ENCODE measurements at regions not wholly inside any gene's neighbourhood (a gene's known extent, or its start where the extent isn't known, plus 50 kb on each side); places are given as distances from the start of the nearest gene placed in this dataset.

DNA sequence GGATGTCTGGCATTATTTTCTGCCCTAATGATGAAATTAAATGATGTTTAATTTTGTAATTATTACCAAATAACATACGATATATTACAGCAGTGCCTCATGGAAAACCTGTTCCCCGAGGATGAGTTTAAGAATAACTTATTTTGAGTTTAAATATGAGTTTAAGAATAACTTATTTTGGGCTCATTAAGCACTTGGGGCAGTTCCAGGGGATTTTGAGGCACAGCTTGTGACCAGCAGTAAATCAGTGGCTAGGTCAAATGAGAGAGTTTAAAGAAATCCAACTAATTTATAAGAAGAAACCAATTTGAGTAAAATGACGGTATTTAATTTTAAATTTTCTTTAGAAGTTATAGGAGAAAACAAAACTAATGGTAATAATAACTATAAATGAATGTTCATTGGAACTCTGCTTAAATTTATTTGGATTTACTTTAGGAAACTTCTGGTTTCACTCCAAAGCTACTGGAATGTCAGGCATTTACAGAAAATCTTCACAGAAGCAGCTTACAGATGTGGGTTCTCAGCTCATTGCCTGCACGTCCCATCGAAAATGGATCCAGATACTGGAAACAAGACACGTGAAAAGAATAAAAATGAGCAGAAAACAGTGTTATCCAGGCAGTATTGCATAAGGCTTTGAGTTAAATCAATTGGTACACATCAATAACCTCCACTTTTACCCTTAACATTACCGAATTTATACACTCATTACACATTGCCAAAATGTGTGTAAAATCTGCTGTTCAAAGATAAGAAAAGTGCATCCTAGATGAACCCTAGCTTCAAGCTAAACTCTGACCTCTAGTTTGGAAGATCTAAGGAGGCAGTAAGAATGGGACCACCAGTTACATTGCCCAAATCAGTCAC is 784.5 kb upstream of the IGFBP3 start:
- no peaks in the 10 kb centered on the region for H3K9me3 ChIP-seq (ENCODE audit: control insufficient read depth, insufficient read depth, low read length)
- H3K4me3 ChIP-seq (ENCODE audit: low read depth, low read length): no peak overlapping the region
- TF ChIP-seq, protein P1, sequence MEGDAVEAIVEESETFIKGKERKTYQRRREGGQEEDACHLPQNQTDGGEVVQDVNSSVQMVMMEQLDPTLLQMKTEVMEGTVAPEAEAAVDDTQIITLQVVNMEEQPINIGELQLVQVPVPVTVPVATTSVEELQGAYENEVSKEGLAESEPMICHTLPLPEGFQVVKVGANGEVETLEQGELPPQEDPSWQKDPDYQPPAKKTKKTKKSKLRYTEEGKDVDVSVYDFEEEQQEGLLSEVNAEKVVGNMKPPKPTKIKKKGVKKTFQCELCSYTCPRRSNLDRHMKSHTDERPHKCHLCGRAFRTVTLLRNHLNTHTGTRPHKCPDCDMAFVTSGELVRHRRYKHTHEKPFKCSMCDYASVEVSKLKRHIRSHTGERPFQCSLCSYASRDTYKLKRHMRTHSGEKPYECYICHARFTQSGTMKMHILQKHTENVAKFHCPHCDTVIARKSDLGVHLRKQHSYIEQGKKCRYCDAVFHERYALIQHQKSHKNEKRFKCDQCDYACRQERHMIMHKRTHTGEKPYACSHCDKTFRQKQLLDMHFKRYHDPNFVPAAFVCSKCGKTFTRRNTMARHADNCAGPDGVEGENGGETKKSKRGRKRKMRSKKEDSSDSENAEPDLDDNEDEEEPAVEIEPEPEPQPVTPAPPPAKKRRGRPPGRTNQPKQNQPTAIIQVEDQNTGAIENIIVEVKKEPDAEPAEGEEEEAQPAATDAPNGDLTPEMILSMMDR (IDR thresholded peaks at IDR 0.05; ENCODE audit: low read depth, low read length): no peak
- peak; percentile 34 for DNase-seq (ENCODE audit: low read depth, low spot score)
- H3K27me3 ChIP-seq (ENCODE audit: control insufficient read depth, insufficient read depth, low read length): no peaks in the 10 kb centered on the region
- ChIA-PET POLR2A (no interaction called here), CTCF (no interaction called here)
- H3K27ac ChIP-seq (ENCODE audit: low read depth, low read length): no peak overlapping the region

DNA sequence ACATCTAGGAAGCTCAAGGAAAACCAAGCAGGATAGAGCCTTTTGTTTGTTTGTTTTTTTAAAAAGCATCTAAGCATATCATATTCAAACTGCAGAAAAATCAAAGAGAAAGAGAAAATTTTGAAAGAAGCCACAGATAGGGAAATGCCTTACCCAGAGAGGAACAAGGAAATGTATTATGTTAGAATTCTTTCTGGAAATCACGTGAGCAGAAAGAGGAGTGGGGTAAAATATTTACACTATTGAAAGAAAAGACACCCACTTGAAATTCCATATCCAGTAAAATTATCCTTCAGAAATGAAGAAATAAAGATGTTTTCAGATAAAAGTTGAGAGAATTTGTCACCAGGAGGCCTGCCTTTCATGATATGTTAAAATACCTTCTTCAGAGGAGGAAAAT is 775.7 kb upstream of the IGFBP3 start:
- ChIA-PET CTCF (no interaction called here), POLR2A (no interaction called here)
- Histone ChIP-seq H3K27me3 (ENCODE audit: control insufficient read depth, insufficient read depth, low read length) (no peaks in the 10 kb centered on the region), H3K27ac (ENCODE audit: low read depth, low read length) (no peak overlapping the region), H3K4me3 (ENCODE audit: low read depth, low read length) (no peak overlapping the region), H3K9me3 (ENCODE audit: control insufficient read depth, insufficient read depth, low read length) (no peaks in the 10 kb centered on the region)
- TF ChIP-seq, protein P1 (IDR thresholded peaks at IDR 0.05; ENCODE audit: low read depth, low read length): no peak
- no peak for DNase-seq (ENCODE audit: low read depth, low spot score)

GRCh38 chr7:46695051-46695708 is 774.1 kb upstream of the IGFBP3 start:
- Histone ChIP-seq H3K27ac (ENCODE audit: low read depth, low read length) (no peak overlapping the region), H3K9me3 (ENCODE audit: control insufficient read depth, insufficient read depth, low read length) (no peaks in the 10 kb centered on the region), H3K27me3 (ENCODE audit: control insufficient read depth, insufficient read depth, low read length) (no peaks in the 10 kb centered on the region), H3K4me3 (ENCODE audit: low read depth, low read length) (no peak overlapping the region)
- DNase-seq (ENCODE audit: low read depth, low spot score): no peak
- POLR2A ChIA-PET: no interaction called here
- CTCF ChIA-PET: interaction anchor here (0.7 to 1.2 kb wide), 3 partner anchors 16 to 380 kb away, joined by 3 read pairs; no protein-coding TSS in a partner anchor
- TF ChIP-seq, protein P1 (IDR thresholded peaks at IDR 0.05; ENCODE audit: low read depth, low read length): peak; percentile 40

- CTCF ChIA-PET: interaction anchor here (0.6 kb wide), 1 partner anchor 771 kb away, joined by 3 read pairs; no protein-coding TSS in a partner anchor
- no peaks in the 10 kb centered on the region for H3K27me3 ChIP-seq (ENCODE audit: control insufficient read depth, insufficient read depth, low read length)
- TF ChIP-seq, protein P1 (IDR thresholded peaks at IDR 0.05; ENCODE audit: low read depth, low read length): no peak
- H3K27ac ChIP-seq (ENCODE audit: low read depth, low read length): no peak overlapping the region
- H3K4me3 ChIP-seq (ENCODE audit: low read depth, low read length): no peak overlapping the region
- POLR2A ChIA-PET: no interaction called here
- no peak for DNase-seq (ENCODE audit: low read depth, low spot score)
- no peaks in the 10 kb centered on the region for H3K9me3 ChIP-seq (ENCODE audit: control insufficient read depth, insufficient read depth, low read length)
Measured at GRCh38 chr7:46694058-46694457, 773.0 kb upstream of the IGFBP3 start.

- no peaks in the 10 kb centered on the region for H3K27me3 ChIP-seq (ENCODE audit: control insufficient read depth, insufficient read depth, low read length)
- no peak for DNase-seq (ENCODE audit: low read depth, low spot score)
- TF ChIP-seq, protein P1 (IDR thresholded peaks at IDR 0.05; ENCODE audit: low read depth, low read length): no peak
- POLR2A ChIA-PET: no interaction called here
- H3K9me3 ChIP-seq (ENCODE audit: control insufficient read depth, insufficient read depth, low read length): no peaks in the 10 kb centered on the region
- CTCF ChIA-PET: interaction anchor here (0.6 kb wide), 1 partner anchor 298 kb away, joined by 3 read pairs; no protein-coding TSS in a partner anchor
- H3K27ac ChIP-seq (ENCODE audit: low read depth, low read length): no peak overlapping the region
- no peak overlapping the region for H3K4me3 ChIP-seq (ENCODE audit: low read depth, low read length)
Measured at GRCh38 chr7:46687203-46687602, 766.1 kb upstream of the IGFBP3 start.
